IgD-negative memory B cell (primary cell): ENCODE measurements at regions not wholly inside any gene's neighbourhood (a gene's known extent, or its start where the extent isn't known, plus 50 kb on each side); places are given as distances from the start of the nearest gene placed in this dataset.

Experiments used
- H3K27ac Mint-ChIP-seq, 3 donors: one replicate each; pipeline ENCODE4 v1.8.0; 2020 to 2022; ENCODE audit warnings: mild to moderate bottlenecking in 3 of 3, mixed read lengths in 3 of 3, moderate library complexity in 1 of 3
- H3K27me3 Mint-ChIP-seq: one replicate; pipeline ENCODE4 v1.8.0; 2021; ENCODE audit warnings: mixed read lengths
- H3K36me3 Mint-ChIP-seq: one replicate; pipeline ENCODE4 v1.8.0; 2020; ENCODE audit warnings: mild to moderate bottlenecking, mixed read lengths
- H3K4me1 Mint-ChIP-seq, 3 donors: one replicate each; pipeline ENCODE4 v1.8.0; 2020 to 2022; ENCODE audit warnings: mixed read lengths in 3 of 3, mild to moderate bottlenecking in 1 of 3
- H3K4me3 Mint-ChIP-seq, 4 donors: one replicate each; pipeline ENCODE4 v1.8.0; 2020 to 2022; ENCODE audit warnings: mild to moderate bottlenecking in 4 of 4, mixed read lengths in 4 of 4, moderate library complexity in 3 of 4
- H3K9me3 Mint-ChIP-seq, 3 donors: one replicate each; pipeline ENCODE4 v1.8.0; 2020 to 2021; ENCODE audit warnings: mixed read lengths in 3 of 3, mild to moderate bottlenecking in 1 of 3

DNA sequence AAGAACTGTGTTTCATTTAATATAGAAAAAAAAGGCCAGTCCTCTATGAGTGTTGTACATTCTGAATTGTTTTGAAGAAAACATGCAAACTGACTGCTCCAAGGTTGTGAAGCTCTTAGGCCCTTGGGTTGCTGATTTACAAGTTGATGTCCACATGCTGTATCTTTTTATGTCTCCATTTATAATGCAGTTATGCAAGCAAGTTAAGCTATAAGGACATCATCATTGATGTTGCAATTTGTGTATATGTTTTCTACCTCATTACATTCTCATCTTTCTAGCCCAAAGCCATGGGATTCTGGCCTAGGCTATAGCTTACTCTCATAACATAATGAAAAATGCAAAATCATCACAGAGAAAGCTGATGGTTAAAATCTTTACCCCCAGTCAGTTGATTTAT is 245.7 kb upstream of the AGTR1 start:
- no peaks in the 10 kb centered on the region for H3K27me3 Mint-ChIP-seq

DNA sequence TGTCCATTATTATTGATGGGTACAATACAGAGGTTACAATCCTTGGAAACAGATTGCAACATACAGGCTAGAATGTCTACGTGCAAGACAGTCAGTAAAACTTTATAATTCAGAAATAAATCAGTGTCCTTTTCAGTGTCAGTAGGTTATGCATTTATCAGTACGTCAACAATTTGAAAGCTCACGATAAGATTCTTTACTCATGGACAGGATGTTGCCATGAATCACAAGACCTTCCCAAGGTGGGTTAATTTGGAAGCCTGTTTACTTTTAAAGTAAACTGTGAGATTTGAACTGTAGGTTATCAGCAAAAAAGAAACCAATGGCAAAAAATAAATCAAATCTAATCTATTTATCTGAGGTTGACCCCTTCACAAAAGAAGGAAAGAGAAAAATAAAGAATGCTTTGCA is 243.9 kb upstream of the AGTR1 start:
- no peaks in the 10 kb centered on the region for H3K4me1 Mint-ChIP-seq
- H3K9me3 Mint-ChIP-seq: peaks cover 0 to 4% (median 0%) of the 10 kb centered on the region in 3 donors
- H3K4me3 Mint-ChIP-seq: no peak overlapping the region
- H3K27ac Mint-ChIP-seq: no peak overlapping the region
- no peaks in the 10 kb centered on the region for H3K27me3 Mint-ChIP-seq
- no peaks in the 10 kb centered on the region for H3K36me3 Mint-ChIP-seq

More for the DNA sequence above, 245.7 kb upstream of the AGTR1 start:
- H3K4me3 Mint-ChIP-seq: no peak overlapping the region
- H3K9me3 Mint-ChIP-seq: peaks cover 0 to 4% (median 0%) of the 10 kb centered on the region in 3 donors
- H3K36me3 Mint-ChIP-seq: no peaks in the 10 kb centered on the region
- no peaks in the 10 kb centered on the region for H3K4me1 Mint-ChIP-seq
- no peak overlapping the region for H3K27ac Mint-ChIP-seq

DNA sequence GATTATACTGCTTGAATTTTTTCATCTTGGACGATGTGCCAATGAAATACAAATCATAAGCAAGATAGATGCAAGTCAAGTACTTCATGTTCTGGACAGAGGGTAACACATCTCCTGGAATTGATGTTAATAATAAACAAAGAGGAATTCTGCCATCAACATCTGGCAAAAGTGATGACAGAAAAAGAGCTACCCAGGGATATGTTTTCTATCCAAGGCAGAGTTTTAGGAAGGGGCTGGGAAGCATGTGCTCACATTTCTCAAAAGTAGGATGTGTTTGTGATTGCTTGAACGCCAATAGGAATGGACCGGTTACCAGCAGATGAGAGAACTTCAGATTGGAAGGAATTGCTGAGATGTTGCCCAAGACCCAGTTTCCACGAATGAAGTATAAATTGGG is 242.6 kb upstream of the AGTR1 start:
- Mint-ChIP-seq H3K4me1 (no peaks in the 10 kb centered on the region), H3K4me3 (no peak overlapping the region), H3K36me3 (no peaks in the 10 kb centered on the region), H3K27me3 (no peaks in the 10 kb centered on the region), H3K27ac (no peak overlapping the region), H3K9me3 (peaks cover 0 to 4% (median 0%) of the 10 kb centered on the region in 3 donors)

DNA sequence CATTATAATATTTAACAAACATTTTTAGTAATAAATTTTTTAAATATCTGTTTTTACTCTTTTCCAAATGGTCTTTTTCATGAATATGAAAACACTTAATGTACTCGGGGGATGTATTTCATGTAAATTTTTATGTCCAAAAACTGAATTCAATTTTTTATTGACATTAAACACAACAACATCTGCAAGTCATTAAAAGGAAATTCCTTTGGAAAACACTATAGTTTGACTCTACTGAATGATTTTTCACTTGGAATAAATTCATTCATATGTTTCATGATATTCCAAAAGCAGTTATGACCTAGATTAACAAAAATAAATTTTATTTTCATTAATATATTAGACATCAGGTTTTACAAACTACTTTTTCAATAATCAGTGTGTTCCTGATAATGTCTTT is 239.8 kb upstream of the AGTR1 start:
- H3K27me3 Mint-ChIP-seq: no peaks in the 10 kb centered on the region
- no peaks in the 10 kb centered on the region for H3K4me1 Mint-ChIP-seq
- no peaks in the 10 kb centered on the region for H3K36me3 Mint-ChIP-seq
- peaks cover 0 to 4% (median 0%) of the 10 kb centered on the region in 3 donors for H3K9me3 Mint-ChIP-seq
- H3K4me3 Mint-ChIP-seq: no peak overlapping the region
- H3K27ac Mint-ChIP-seq: no peak overlapping the region

DNA sequence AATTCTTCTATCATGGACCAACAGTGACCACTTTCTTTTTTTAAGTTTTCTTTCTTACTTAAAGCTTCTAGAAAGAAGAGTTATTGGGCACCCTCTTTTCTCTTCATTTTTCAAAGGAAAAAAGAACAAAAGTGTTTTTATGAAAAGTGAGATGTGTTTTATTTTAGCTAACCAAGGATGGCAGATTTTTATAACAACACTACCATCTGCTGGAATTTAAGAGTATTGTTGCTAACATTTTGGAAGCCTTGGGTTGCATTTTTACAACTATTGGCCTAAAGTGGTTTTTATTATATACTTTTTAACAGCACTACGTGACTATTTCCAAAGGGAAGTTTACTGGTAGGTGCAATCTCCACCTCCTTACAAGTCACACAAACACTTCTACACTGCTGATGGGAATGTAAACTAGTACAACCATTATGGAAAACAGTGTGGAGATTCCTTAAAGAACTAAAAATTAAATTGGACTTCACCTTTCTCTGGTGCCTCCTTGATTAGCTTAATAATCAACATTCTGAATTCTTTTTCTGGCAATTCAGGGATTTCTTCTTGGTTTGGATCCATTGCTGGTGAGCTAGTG is 237.7 kb upstream of the AGTR1 start:
- Mint-ChIP-seq H3K4me3 (no peak overlapping the region), H3K27ac (no peak overlapping the region), H3K4me1 (no peaks in the 10 kb centered on the region), H3K27me3 (no peaks in the 10 kb centered on the region), H3K36me3 (no peaks in the 10 kb centered on the region), H3K9me3 (no peaks in the 10 kb centered on the region)

DNA sequence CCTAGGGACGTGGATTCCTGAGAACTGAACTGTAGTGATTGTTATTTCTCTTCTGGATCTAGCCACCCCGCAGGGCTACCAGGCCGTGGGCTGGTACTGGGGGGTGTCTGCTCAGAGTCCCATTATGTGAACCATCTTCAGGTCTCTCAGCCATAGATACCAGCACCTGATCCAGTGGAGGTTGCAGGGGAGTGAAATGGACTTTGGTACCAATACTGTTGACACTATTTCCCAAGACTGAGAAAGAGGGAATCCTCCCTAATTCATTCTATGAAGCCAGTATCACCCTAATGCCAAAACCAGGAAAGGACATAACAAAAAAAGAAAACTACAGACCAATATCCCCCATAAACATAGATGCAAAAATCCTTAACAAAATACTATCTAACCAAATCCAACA is 237.0 kb upstream of the AGTR1 start:
- Mint-ChIP-seq H3K36me3 (no peaks in the 10 kb centered on the region), H3K27ac (no peak overlapping the region), H3K4me3 (no peak overlapping the region), H3K4me1 (no peaks in the 10 kb centered on the region), H3K27me3 (no peaks in the 10 kb centered on the region), H3K9me3 (no peaks in the 10 kb centered on the region)

DNA sequence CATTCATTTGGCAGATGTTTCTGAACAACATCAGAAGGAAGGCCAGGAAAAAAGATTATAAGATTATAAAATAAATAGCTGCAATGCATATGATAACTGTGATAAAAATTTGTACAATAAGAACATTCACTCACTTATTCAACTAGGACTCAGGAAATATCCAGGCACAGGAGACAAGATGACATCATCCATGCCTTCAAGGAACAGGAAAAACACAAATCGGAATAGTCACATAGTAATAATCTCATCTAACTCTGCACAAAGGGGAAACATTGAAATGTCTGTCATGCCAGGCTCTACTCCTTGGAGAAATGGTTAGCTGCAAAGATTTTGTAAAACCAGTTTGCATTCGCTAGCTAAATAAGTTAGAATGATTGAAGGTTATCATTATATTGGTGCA is 233.5 kb upstream of the AGTR1 start:
- no peak overlapping the region for H3K4me3 Mint-ChIP-seq
- H3K27me3 Mint-ChIP-seq: no peaks in the 10 kb centered on the region
- no peaks in the 10 kb centered on the region for H3K36me3 Mint-ChIP-seq
- H3K9me3 Mint-ChIP-seq: no peaks in the 10 kb centered on the region
- no peak overlapping the region for H3K27ac Mint-ChIP-seq
- H3K4me1 Mint-ChIP-seq: no peaks in the 10 kb centered on the region

DNA sequence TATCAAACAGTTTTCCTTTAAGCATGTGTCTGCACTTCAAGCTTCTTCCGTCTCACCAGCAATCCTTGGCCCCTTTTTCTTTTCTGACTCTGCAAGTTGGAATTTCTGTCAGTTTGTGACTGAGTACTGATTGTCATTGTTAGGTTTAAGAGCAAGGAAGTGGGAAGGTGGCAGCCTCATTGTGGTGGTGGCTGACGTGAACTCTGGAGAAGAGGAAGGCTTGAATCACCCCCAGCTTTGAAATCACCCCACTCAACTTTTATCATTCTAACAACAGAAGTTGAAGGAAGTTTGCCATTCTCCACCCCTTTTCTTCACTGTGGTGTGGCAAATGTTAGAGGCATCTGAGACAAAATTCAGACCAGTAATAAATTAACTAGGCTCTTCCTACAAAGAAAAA is 231.6 kb upstream of the AGTR1 start:
- Mint-ChIP-seq H3K4me3 (no peak overlapping the region), H3K4me1 (no peaks in the 10 kb centered on the region), H3K9me3 (no peaks in the 10 kb centered on the region), H3K36me3 (no peaks in the 10 kb centered on the region), H3K27me3 (no peaks in the 10 kb centered on the region), H3K27ac (no peak overlapping the region)

DNA sequence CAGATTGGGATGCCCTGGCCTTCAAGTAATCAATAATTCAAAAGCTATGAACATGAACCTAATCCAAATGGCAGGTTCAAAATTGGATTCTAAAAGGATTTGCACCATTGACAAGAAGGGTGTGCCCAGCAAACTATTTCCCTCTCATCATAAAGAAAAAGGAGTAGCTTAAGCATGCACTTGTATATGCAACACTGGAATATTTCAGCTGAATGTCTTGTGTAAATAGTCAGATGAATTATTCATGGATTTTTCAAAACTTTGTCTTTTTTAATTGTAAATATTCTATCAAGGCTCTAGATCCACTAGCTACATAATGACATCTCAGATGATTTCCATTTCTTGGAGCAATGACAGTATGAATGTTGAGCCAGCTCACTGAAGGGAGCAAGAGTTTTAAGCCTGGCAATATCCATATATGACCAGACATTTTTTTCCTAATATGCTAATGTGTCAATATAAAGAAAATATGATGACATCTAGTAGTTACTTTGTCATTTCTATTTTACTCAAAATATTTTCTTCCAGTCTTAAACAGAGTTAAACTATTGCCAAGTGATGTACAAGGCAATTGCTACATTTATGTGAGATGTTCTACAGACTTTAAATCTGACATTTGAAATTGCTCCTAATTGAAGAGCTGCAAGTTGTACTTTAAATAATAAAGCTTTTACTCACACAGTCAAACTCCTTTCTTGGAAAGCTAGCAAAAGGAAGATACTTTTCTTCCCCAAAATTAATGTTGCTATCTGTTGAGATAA is 230.5 kb upstream of the AGTR1 start:
- Mint-ChIP-seq H3K27me3 (no peaks in the 10 kb centered on the region), H3K4me3 (no peak overlapping the region), H3K4me1 (no peaks in the 10 kb centered on the region), H3K27ac (no peak overlapping the region), H3K36me3 (no peaks in the 10 kb centered on the region), H3K9me3 (no peaks in the 10 kb centered on the region)

DNA sequence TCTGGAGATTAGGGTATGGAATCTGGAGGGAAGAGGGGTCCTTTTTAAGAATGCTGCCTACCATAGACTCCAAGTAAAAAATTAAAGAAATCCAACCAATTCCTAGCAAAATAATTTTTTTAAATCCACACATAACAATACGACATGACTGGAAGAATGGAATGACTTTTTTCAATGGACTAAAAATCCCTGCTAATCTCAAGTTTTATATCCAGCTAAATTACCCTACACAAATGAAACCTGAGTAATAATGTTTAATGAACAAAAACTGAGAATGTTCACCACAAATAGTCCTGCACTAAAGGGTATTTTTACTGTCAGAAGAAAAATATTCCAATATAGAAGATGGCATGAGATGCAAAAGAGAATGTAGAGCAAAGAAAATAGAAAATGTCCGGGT is 220.3 kb upstream of the AGTR1 start:
- H3K4me3 Mint-ChIP-seq: no peak overlapping the region
- no peaks in the 10 kb centered on the region for H3K4me1 Mint-ChIP-seq
- H3K36me3 Mint-ChIP-seq: peaks cover 2% of the 10 kb centered on the region
- H3K27ac Mint-ChIP-seq: no peak overlapping the region
- H3K27me3 Mint-ChIP-seq: no peaks in the 10 kb centered on the region
- H3K9me3 Mint-ChIP-seq: peaks cover 0 to 2% (median 2%) of the 10 kb centered on the region in 3 donors

DNA sequence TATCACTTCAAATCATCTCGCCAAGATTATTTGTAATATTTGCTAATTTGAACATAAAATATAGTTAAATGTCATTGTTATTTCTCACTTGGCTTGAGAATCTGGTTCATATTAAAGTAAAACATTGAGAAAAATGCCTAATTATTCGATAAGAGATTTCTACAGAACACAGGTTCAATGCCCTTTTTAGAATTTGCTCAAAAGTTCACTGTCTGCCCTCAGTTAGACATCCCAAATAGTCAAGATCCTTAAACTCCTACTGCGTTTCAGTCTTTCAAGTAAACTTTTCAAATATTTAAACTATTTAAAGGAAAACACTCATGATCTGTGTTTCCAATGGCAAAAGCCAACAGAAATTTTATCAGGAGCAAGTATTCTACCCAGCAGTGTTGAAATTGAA is 204.1 kb upstream of the AGTR1 start:
- Mint-ChIP-seq H3K27ac (no peak overlapping the region), H3K9me3 (peaks cover 0 to 3% (median 0%) of the 10 kb centered on the region in 3 donors), H3K4me3 (no peak overlapping the region), H3K4me1 (no peaks in the 10 kb centered on the region), H3K36me3 (peaks cover 1% of the 10 kb centered on the region), H3K27me3 (no peaks in the 10 kb centered on the region)

DNA sequence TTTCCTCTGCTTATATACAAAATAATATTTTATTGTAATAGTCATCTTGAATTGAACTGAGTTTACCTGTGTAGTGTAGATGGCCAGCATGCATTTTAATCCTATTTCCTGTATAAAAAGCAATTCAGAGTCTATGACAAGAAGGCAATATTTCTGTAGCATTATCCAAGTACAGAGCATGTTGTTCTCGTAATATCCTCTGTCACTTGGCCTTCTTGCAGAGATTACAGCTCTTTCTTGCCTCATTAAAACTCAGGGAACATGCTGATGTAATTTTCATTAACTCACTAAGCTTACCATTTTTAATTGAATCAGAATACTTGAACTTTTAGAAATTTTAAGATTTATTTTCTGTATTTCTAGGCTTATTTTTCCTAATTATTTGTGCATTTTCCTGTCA is 203.3 kb upstream of the AGTR1 start:
- H3K27me3 Mint-ChIP-seq: no peaks in the 10 kb centered on the region
- H3K9me3 Mint-ChIP-seq: peaks cover 0 to 2% (median 0%) of the 10 kb centered on the region in 3 donors
- H3K4me3 Mint-ChIP-seq: no peak overlapping the region
- H3K4me1 Mint-ChIP-seq: no peaks in the 10 kb centered on the region
- no peak overlapping the region for H3K27ac Mint-ChIP-seq
- peaks cover 1% of the 10 kb centered on the region for H3K36me3 Mint-ChIP-seq

DNA sequence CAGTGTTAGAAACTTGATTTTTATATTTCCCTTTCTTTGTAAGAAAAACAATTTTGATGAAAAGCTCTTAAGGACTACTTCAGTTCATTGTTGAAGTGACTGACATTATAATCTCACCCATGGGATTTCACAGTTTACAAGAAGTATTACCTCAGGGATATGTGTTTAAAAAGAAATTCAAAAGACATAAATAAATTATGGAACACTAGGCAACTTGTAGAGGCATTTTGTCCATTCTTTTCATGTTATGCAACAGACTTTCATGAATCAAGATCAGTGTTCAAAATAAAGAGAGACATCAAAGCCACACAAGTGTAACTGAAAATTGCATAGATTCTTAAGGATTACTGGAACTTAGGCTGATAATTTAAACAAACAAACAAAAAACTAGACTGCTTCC is 196.8 kb upstream of the AGTR1 start:
- H3K27me3 Mint-ChIP-seq: no peaks in the 10 kb centered on the region
- H3K9me3 Mint-ChIP-seq: peaks cover 0 to 3% (median 2%) of the 10 kb centered on the region in 3 donors
- no peak overlapping the region for H3K27ac Mint-ChIP-seq
- H3K4me3 Mint-ChIP-seq: no peak overlapping the region
- peaks cover 1% of the 10 kb centered on the region for H3K36me3 Mint-ChIP-seq
- no peaks in the 10 kb centered on the region for H3K4me1 Mint-ChIP-seq

DNA sequence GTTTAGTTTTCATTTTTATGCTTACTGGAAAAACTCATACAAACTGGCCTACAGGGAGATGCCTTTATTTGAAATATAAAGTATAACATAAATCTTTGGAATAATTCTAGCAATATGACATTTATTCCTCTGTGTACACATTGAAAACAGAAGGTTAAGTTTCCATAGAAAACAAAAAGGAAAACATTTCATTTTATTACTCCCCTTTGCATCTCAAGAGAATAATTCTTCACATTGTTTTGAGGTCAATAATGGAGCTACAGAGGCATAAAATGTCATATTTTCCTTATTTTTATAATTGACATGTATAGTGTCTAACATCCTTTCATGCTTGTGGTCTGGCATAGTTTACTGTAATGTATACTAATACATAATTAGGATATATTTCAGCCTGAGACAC is 187.6 kb upstream of the AGTR1 start:
- H3K9me3 Mint-ChIP-seq: peaks cover 3 to 5% (median 3%) of the 10 kb centered on the region in 3 donors
- no peak overlapping the region for H3K27ac Mint-ChIP-seq
- no peaks in the 10 kb centered on the region for H3K36me3 Mint-ChIP-seq
- no peak overlapping the region for H3K4me3 Mint-ChIP-seq
- H3K4me1 Mint-ChIP-seq: no peaks in the 10 kb centered on the region
- H3K27me3 Mint-ChIP-seq: no peaks in the 10 kb centered on the region

DNA sequence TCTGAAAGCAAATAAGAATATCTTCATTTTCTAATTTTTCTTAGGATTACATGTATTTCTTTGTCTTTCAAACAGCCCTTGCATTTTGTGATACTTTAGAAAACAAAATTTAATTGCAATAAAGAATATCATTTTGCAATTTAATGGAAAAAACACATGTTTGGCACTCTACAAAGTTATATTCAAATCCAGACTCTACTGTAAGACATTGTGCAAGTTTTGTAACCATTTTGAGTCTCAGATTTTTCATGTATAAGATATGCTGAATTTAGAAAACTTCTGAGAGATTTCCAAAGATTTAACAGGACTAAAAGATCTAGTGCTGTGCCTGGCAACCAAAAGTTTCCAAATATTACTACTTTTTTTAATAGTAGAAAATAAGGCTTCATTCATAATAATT is 187.1 kb upstream of the AGTR1 start:
- Mint-ChIP-seq H3K36me3 (no peaks in the 10 kb centered on the region), H3K4me3 (no peak overlapping the region), H3K27ac (no peak overlapping the region), H3K9me3 (peaks cover 3% of the 10 kb centered on the region in 3 donors), H3K4me1 (no peaks in the 10 kb centered on the region), H3K27me3 (no peaks in the 10 kb centered on the region)

DNA sequence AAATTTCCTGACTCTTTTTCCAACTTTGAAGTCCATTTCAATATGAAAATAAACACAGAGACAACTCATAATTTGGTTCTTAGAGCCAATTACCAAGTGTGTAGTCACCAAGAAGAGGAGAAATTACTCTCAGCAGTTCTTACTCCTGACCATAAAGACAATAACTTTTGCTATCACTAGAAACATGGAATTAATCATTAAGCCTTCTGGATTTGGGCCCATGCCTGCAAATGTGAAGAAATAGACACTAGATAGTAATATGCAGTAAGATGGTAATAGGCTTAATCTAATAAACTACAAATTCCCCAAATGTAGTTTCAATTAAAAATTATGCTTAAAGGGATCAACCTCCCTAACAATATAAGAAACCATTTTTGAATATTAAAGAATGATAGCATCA is 185.1 kb upstream of the AGTR1 start:
- Mint-ChIP-seq H3K4me3 (no peak overlapping the region), H3K27me3 (no peaks in the 10 kb centered on the region), H3K4me1 (no peaks in the 10 kb centered on the region), H3K9me3 (peaks cover 0 to 1% (median 0%) of the 10 kb centered on the region in 3 donors), H3K27ac (no peak overlapping the region), H3K36me3 (no peaks in the 10 kb centered on the region)
